ENCODE measurements at regions not wholly inside any gene's neighbourhood (a gene's known extent, or its start where the extent isn't known, plus 50 kb on each side); places are given as distances from the start of the nearest gene placed in this dataset.
"Not testable (repeated sequence)": the region's sequence is repeated elsewhere in the genome, so short reads cannot be mapped to it uniquely, and the experiment has no call there.

GRCh38 chr3:194262176-194262924 lies 88.8 kb downstream of the CPN2 start:
- Mint-ChIP-seq H3K4me3 (no peak overlapping the region), H3K36me3 (ENCODE audit: low read depth) (peaks cover 6% of the 10 kb centered on the region), H3K4me1 (ENCODE audit: low read depth) (peaks cover 10% of the 10 kb centered on the region), H3K9me3 (peaks cover 10% of the 10 kb centered on the region), H3K27me3 (ENCODE audit: low read depth) (peaks cover 14% of the 10 kb centered on the region), H3K27ac (no peak overlapping the region)

DNA sequence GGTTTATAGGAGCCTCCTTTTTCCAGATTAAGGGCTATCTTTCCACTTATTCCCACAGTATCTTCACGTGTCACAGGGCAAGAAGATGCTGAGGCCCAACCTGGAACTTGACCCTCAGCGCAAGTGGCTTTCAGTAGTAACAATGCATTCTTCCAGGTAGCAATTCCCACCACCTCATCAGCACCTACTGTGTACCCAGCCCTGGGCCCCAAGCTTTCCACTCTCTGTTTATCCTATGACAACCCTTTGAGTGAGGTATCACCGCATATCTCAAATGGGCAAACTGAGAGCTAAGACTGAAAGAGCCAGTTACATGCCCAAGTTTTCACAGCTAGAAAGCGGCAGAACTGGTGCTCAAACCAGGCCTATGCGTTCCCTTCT lies 88.2 kb downstream of the CPN2 start:
- Mint-ChIP-seq H3K4me3 (no peak overlapping the region), H3K27me3 (ENCODE audit: low read depth) (peaks cover 14% of the 10 kb centered on the region), H3K36me3 (ENCODE audit: low read depth) (peaks cover 4% of the 10 kb centered on the region), H3K4me1 (ENCODE audit: low read depth) (peaks cover 10% of the 10 kb centered on the region), H3K27ac (no peak overlapping the region), H3K9me3 (peaks cover 7% of the 10 kb centered on the region)

- H3K4me3 Mint-ChIP-seq; H3K27ac Mint-ChIP-seq; H3K36me3 Mint-ChIP-seq (ENCODE audit: low read depth); H3K9me3 Mint-ChIP-seq: not testable (repeated sequence)
- peaks cover 12% of the 10 kb centered on the region for H3K4me1 Mint-ChIP-seq (ENCODE audit: low read depth)
- peaks cover 18% of the 10 kb centered on the region for H3K27me3 Mint-ChIP-seq (ENCODE audit: low read depth)
These were observed 86.3 kb downstream of the CPN2 start for GRCh38 chr3:194264631-194265504.

DNA sequence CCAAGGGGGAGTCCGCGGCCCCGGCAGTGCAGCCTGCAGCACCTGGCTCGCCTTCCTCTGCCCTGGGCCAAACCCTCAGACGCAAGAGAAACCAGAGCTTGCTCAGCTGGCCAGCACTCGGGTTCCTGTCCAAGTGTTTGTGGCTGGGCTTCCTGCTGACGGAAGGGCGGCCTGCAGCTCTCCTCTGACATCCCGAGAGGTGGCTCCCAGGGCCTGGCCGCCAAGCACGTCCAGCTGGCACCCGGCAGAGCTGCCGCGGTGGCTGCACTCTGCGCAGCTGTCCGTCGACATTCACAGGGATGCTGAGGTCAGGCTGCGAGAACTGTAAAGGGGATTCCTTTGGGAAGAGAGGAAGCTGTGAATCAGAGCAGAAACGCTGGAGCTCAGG lies 85.6 kb downstream of the CPN2 start:
- Mint-ChIP-seq H3K36me3 (ENCODE audit: low read depth) (no peaks in the 10 kb centered on the region), H3K9me3 (no peaks in the 10 kb centered on the region), H3K27ac (no peak overlapping the region), H3K4me1 (ENCODE audit: low read depth) (peaks cover 15% of the 10 kb centered on the region), H3K27me3 (ENCODE audit: low read depth) (peaks cover 18% of the 10 kb centered on the region), H3K4me3 (no peak overlapping the region)

DNA sequence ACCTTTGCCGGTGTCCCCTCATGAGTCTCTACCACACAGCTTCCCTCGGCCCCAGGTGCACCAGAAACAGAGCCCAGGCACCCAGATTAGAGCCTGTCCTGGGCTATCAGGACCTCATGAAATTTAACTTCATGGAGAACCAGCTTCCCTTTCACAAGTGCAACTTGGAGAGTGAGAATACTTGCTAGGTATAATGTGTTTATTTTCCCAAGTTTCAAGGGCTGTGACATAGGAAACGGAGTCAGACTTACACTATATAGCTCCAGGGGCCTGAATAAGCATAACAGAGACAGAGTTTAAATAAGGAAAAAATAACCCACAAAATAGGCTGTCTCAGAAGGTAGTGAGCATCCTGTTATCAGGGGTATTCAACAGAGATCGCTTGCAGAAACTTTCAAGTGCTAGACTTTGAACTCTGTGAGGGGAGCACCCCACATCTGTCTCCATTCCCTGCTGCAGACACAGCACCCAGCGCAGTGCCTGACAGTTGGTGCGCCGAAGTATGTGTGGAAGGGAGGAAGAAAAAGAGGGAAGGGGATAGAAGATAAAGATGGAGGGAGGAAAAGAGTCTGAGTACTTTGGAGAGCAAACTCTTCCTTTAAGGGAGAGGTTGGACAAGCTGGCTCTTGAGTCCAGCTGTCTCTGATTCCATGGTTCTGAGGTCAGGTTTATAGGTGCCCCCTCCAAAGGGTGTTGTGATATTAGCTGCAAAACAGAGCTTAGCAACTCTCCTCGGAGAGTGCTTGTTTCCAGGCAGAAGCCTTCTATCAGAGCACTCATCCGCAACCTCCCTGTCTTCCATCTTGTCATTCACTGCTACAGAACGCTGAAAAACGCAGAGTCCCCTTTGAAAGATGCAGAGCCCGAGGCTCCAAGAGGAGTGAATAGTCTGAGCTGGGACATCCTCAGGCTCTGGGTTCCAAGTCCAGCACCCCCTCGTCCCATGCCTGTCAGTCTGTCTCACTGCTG lies 84.8 kb downstream of the CPN2 start:
- H3K9me3 Mint-ChIP-seq: no peaks in the 10 kb centered on the region
- peaks cover 18% of the 10 kb centered on the region for H3K27me3 Mint-ChIP-seq (ENCODE audit: low read depth)
- H3K4me1 Mint-ChIP-seq (ENCODE audit: low read depth): peaks cover 15% of the 10 kb centered on the region
- no peaks in the 10 kb centered on the region for H3K36me3 Mint-ChIP-seq (ENCODE audit: low read depth)
- no peak overlapping the region for H3K27ac Mint-ChIP-seq
- H3K4me3 Mint-ChIP-seq: no peak overlapping the region

DNA sequence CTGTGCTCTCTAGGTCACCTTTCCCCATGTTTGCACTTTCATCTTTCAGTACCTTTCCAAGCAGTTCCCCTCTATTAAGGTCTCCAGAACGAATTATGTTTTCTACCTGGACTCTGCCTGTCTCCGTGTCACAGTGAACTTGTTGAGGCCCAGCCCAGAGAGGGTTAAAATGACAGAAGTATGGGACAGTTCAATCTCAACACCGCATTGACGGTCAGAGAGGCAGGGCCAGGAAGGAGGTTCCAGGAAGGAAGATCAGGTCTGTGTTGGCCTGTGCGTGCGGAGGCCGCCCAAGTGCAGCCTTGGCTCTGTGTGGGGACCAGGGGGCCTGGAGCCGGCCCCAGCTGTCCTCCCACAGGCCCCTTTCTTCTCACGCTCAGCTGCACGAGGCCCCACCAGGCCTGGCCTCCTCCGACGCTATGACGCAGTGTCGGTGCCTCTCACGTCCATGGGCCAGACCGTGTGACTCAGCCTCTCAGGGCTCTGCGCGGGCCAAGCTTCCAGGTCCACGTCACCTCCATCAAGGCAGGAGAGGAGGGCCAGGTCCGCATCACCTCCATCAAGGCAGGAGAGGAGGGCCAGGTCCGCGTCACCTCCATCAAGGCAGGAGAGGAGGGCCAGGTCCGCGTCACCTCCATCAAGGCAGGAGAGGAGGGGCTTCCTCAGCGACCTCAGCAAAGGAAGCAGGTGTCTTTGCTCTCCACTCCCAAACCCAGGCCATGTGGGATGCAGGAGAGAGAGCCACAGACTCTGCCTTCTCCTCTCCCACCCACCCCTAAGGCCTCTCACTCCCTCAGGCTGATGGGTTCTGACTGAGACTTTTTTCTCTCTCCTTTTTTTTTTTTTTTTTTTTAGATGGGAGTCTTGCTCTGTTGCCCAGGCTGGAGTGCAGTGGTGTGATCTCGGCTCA lies 83.1 kb downstream of the CPN2 start:
- H3K27ac Mint-ChIP-seq: peak overlapping the region; percentile 31
- no peak overlapping the region for H3K4me3 Mint-ChIP-seq
- H3K4me1 Mint-ChIP-seq (ENCODE audit: low read depth): peaks cover 15% of the 10 kb centered on the region
- no peaks in the 10 kb centered on the region for H3K9me3 Mint-ChIP-seq
- H3K36me3 Mint-ChIP-seq (ENCODE audit: low read depth): no peaks in the 10 kb centered on the region
- peaks cover 14% of the 10 kb centered on the region for H3K27me3 Mint-ChIP-seq (ENCODE audit: low read depth)

GRCh38 chr3:194268654-194269512 lies 82.2 kb downstream of the CPN2 start:
- Mint-ChIP-seq H3K36me3 (ENCODE audit: low read depth) (no peaks in the 10 kb centered on the region), H3K4me3 (no peak overlapping the region), H3K27me3 (ENCODE audit: low read depth) (peaks cover 10% of the 10 kb centered on the region), H3K4me1 (ENCODE audit: low read depth) (peaks cover 13% of the 10 kb centered on the region), H3K9me3 (no peaks in the 10 kb centered on the region), H3K27ac (peak overlapping the region; percentile 31)

- no peak overlapping the region for H3K4me3 Mint-ChIP-seq
- H3K36me3 Mint-ChIP-seq (ENCODE audit: low read depth): no peaks in the 10 kb centered on the region
- peaks cover 10% of the 10 kb centered on the region for H3K27me3 Mint-ChIP-seq (ENCODE audit: low read depth)
- no peaks in the 10 kb centered on the region for H3K9me3 Mint-ChIP-seq
- peaks cover 13% of the 10 kb centered on the region for H3K4me1 Mint-ChIP-seq (ENCODE audit: low read depth)
- no peak overlapping the region for H3K27ac Mint-ChIP-seq
These were observed 81.5 kb downstream of the CPN2 start for GRCh38 chr3:194269610-194270145.

GRCh38 chr3:194270627-194271459 lies 80.3 kb downstream of the CPN2 start:
- peaks cover 9% of the 10 kb centered on the region for H3K27me3 Mint-ChIP-seq (ENCODE audit: low read depth)
- no peaks in the 10 kb centered on the region for H3K36me3 Mint-ChIP-seq (ENCODE audit: low read depth)
- no peak overlapping the region for H3K27ac Mint-ChIP-seq
- no peak overlapping the region for H3K4me3 Mint-ChIP-seq
- no peaks in the 10 kb centered on the region for H3K9me3 Mint-ChIP-seq
- peaks cover 17% of the 10 kb centered on the region for H3K4me1 Mint-ChIP-seq (ENCODE audit: low read depth)

DNA sequence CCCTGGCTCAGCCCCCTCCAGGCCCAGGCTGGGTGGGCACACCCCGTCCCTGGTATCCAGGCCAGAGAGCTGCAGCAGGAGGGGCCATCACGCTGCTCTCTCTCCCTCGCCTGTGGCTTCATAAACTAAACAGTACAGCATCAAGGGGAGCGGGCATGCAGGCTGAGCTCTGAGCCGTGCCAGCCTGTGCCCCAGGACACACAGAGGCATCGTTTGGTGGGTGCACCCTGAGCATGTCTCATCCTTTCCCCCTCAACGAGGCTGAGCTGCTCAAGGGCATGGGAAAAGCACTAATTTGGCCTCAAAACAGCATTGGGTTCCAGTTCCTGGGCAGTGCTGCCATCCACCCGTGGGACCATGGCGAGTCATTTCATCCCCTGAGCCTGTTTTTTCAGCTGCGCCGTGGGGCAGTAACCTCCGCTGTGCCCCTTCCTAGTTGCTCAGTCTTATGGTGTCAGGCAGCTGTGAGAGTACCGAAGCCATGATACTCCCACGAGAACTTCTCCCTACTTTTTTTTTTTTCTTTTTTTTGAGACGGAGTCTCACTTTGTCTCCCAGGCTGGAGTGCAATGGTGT lies 79.6 kb downstream of the CPN2 start:
- H3K27ac Mint-ChIP-seq: no peak overlapping the region
- no peak overlapping the region for H3K4me3 Mint-ChIP-seq
- no peaks in the 10 kb centered on the region for H3K36me3 Mint-ChIP-seq (ENCODE audit: low read depth)
- H3K4me1 Mint-ChIP-seq (ENCODE audit: low read depth): peaks cover 12% of the 10 kb centered on the region
- no peaks in the 10 kb centered on the region for H3K9me3 Mint-ChIP-seq
- H3K27me3 Mint-ChIP-seq (ENCODE audit: low read depth): peaks cover 4% of the 10 kb centered on the region

DNA sequence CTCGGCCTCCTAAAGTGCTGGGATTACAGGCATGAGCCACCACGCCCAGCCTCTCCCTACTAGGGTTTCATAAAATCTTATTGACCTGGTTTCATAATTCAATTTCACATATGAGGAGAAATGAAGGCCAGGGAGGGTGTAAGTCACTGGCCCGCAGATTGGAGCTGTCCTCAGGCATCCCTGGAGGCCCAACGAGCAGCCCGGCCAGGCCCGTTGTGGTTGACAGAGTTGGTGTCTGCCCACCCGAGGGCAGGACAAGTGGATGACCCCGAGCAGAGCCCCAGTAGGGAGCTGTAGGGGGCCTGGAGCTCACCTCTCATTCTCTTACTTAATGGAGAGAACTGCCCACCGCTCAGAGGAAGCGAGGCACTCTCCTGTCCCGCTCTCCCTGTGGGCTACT lies 78.9 kb downstream of the CPN2 start:
- Mint-ChIP-seq H3K36me3 (ENCODE audit: low read depth) (no peaks in the 10 kb centered on the region), H3K27me3 (ENCODE audit: low read depth) (peaks cover 4% of the 10 kb centered on the region), H3K27ac (no peak overlapping the region), H3K9me3 (no peaks in the 10 kb centered on the region), H3K4me3 (no peak overlapping the region), H3K4me1 (ENCODE audit: low read depth) (peaks cover 12% of the 10 kb centered on the region)

All from T-helper 1 cell treated with Interleukin-12 subunit alpha and Interleukin-12 subunit beta and Interleukin-4 antibody, amounts not matched to agents 30 μg/mL and 1 μg/mL, for 36 hours (primary cell).